ENCODE measurements at regions not wholly inside any gene's neighbourhood (a gene's known extent, or its start where the extent isn't known, plus 50 kb on each side); places are given as distances from the start of the nearest gene placed in this dataset.
"Not testable (repeated sequence)": the region's sequence is repeated elsewhere in the genome, so short reads cannot be mapped to it uniquely, and the experiment has no call there.

GRCh38 chr14:66300886-66301285, 185.3 kb upstream of the CCDC196 start:
- TF ChIP-seq JUND (IDR thresholded peaks at IDR 0.05; ENCODE audit: low read depth), result no peak
- in situ Hi-C loops (cut with HindIII; ENCODE audit: low pct_unique_long_range_greater_than_20kb, low sequenced_read_pairs), result no loop called here
- no peak for DNase-seq (ENCODE audit: low read depth in 1 of 2, low spot score in 1 of 2)

GRCh38 chr14:66306101-66306500, 180.1 kb upstream of the CCDC196 start:
- DNase-seq (ENCODE audit: low read depth in 1 of 2, low spot score in 1 of 2), result no peak
- TF ChIP-seq JUND (IDR thresholded peaks at IDR 0.05; ENCODE audit: low read depth), result no peak
- in situ Hi-C loops (cut with HindIII; ENCODE audit: low pct_unique_long_range_greater_than_20kb, low sequenced_read_pairs), result no loop called here

- no peak for TF ChIP-seq JUND (IDR thresholded peaks at IDR 0.05; ENCODE audit: low read depth)
- in situ Hi-C loops (cut with HindIII; ENCODE audit: low pct_unique_long_range_greater_than_20kb, low sequenced_read_pairs), result no loop called here
- no peak for DNase-seq (ENCODE audit: low read depth in 1 of 2, low spot score in 1 of 2)
Measured at GRCh38 chr14:66311058-66311457, 175.1 kb upstream of the CCDC196 start.

- no peak for DNase-seq (ENCODE audit: low read depth in 1 of 2, low spot score in 1 of 2)
- TF ChIP-seq JUND (IDR thresholded peaks at IDR 0.05; ENCODE audit: low read depth), result no peak
- in situ Hi-C loops (cut with HindIII; ENCODE audit: low pct_unique_long_range_greater_than_20kb, low sequenced_read_pairs), result no loop called here
Measured at GRCh38 chr14:66311990-66312389, 174.2 kb upstream of the CCDC196 start.

- TF ChIP-seq JUND (IDR thresholded peaks at IDR 0.05; ENCODE audit: low read depth), result no peak
- in situ Hi-C loops (cut with HindIII; ENCODE audit: low pct_unique_long_range_greater_than_20kb, low sequenced_read_pairs), result no loop called here
- DNase-seq (ENCODE audit: low read depth in 1 of 2, low spot score in 1 of 2), result no peak
Measured at GRCh38 chr14:66312451-66312850, 173.7 kb upstream of the CCDC196 start.

GRCh38 chr14:66315098-66315497, 171.1 kb upstream of the CCDC196 start:
- DNase-seq (ENCODE audit: low read depth in 1 of 2, low spot score in 1 of 2), result no peak
- TF ChIP-seq JUND (IDR thresholded peaks at IDR 0.05; ENCODE audit: low read depth), result no peak
- in situ Hi-C loops (cut with HindIII; ENCODE audit: low pct_unique_long_range_greater_than_20kb, low sequenced_read_pairs), result no loop called here

GRCh38 chr14:66315548-66315947, 170.6 kb upstream of the CCDC196 start:
- in situ Hi-C loops (cut with HindIII; ENCODE audit: low pct_unique_long_range_greater_than_20kb, low sequenced_read_pairs), result no loop called here
- DNase-seq (ENCODE audit: low read depth in 1 of 2, low spot score in 1 of 2), result no peak

GRCh38 chr14:66322564-66322963, 163.6 kb upstream of the CCDC196 start:
- in situ Hi-C loops (cut with HindIII; ENCODE audit: low pct_unique_long_range_greater_than_20kb, low sequenced_read_pairs), result no loop called here
- no peak for DNase-seq (ENCODE audit: low read depth in 1 of 2, low spot score in 1 of 2)
- TF ChIP-seq JUND (IDR thresholded peaks at IDR 0.05; ENCODE audit: low read depth), result no peak

More at GRCh38 chr14:66315548-66315947, 170.6 kb upstream of the CCDC196 start:
- no peak for TF ChIP-seq JUND (IDR thresholded peaks at IDR 0.05; ENCODE audit: low read depth)

GRCh38 chr14:66330228-66330627, 155.9 kb upstream of the CCDC196 start:
- DNase-seq (ENCODE audit: low read depth in 1 of 2, low spot score in 1 of 2), result no peak
- in situ Hi-C loops (cut with HindIII; ENCODE audit: low pct_unique_long_range_greater_than_20kb, low sequenced_read_pairs), result no loop called here
- no peak for TF ChIP-seq JUND (IDR thresholded peaks at IDR 0.05; ENCODE audit: low read depth)

GRCh38 chr14:66330916-66331315, 155.3 kb upstream of the CCDC196 start:
- in situ Hi-C loops (cut with HindIII; ENCODE audit: low pct_unique_long_range_greater_than_20kb, low sequenced_read_pairs), result no loop called here
- no peak for TF ChIP-seq JUND (IDR thresholded peaks at IDR 0.05; ENCODE audit: low read depth)
- DNase-seq (ENCODE audit: low read depth in 1 of 2, low spot score in 1 of 2), result no peak

GRCh38 chr14:66333293-66333692, 152.9 kb upstream of the CCDC196 start:
- in situ Hi-C loops (cut with HindIII; ENCODE audit: low pct_unique_long_range_greater_than_20kb, low sequenced_read_pairs); DNase-seq (ENCODE audit: low read depth in 1 of 2, low spot score in 1 of 2): not testable (repeated sequence)

- DNase-seq (ENCODE audit: low read depth in 1 of 2, low spot score in 1 of 2), result no peak
- no peak for TF ChIP-seq JUND (IDR thresholded peaks at IDR 0.05; ENCODE audit: low read depth)
- in situ Hi-C loops (cut with HindIII; ENCODE audit: low pct_unique_long_range_greater_than_20kb, low sequenced_read_pairs), result no loop called here
Measured at GRCh38 chr14:66341239-66341638, 144.9 kb upstream of the CCDC196 start.

GRCh38 chr14:66345986-66346385, 140.2 kb upstream of the CCDC196 start:
- no peak for TF ChIP-seq JUND (IDR thresholded peaks at IDR 0.05; ENCODE audit: low read depth)
- in situ Hi-C loops (cut with HindIII; ENCODE audit: low pct_unique_long_range_greater_than_20kb, low sequenced_read_pairs), result no loop called here
- no peak for DNase-seq (ENCODE audit: low read depth in 1 of 2, low spot score in 1 of 2)

- DNase-seq (ENCODE audit: low read depth in 1 of 2, low spot score in 1 of 2), result no peak
- TF ChIP-seq JUND (IDR thresholded peaks at IDR 0.05; ENCODE audit: low read depth), result no peak
- in situ Hi-C loops (cut with HindIII; ENCODE audit: low pct_unique_long_range_greater_than_20kb, low sequenced_read_pairs), result no loop called here
Measured at GRCh38 chr14:66351310-66351709, 134.9 kb upstream of the CCDC196 start.
